Neuron (in vitro differentiated cells): ENCODE measurements at regions not wholly inside any gene's neighbourhood (a gene's known extent, or its start where the extent isn't known, plus 50 kb on each side); places are given as distances from the start of the nearest gene placed in this dataset.
A peak's percentile ranks its signal among the peaks of the same experiment; 100 is the strongest.

Source experiments
- H2AFZ ChIP-seq: one replicate; pipeline ENCODE4 v1.6.1; 2013; ENCODE audit warnings: low read depth, mild to moderate bottlenecking, inconsistent platforms, low read length, moderate library complexity
- H3K27me3 ChIP-seq: one replicate; pipeline ENCODE4 v1.6.1; 2013; ENCODE audit warnings: low read length; ENCODE audit not compliant: insufficient read depth
- H3K36me3 ChIP-seq: one replicate; pipeline ENCODE4 v1.6.1; 2013; ENCODE audit warnings: low read length; ENCODE audit not compliant: insufficient read depth
- H3K4me1 ChIP-seq: one replicate; pipeline ENCODE4 v1.6.1; 2013; ENCODE audit warnings: low read length; ENCODE audit not compliant: insufficient read depth
- H3K4me3 ChIP-seq: 2 replicates; pipeline ENCODE4 v1.5.1; 2013; ENCODE audit warnings: mild to moderate bottlenecking, low read length, moderate library complexity
- H3K9me3 ChIP-seq: one replicate; pipeline ENCODE4 v1.6.1; 2013; ENCODE audit warnings: low read length

DNA sequence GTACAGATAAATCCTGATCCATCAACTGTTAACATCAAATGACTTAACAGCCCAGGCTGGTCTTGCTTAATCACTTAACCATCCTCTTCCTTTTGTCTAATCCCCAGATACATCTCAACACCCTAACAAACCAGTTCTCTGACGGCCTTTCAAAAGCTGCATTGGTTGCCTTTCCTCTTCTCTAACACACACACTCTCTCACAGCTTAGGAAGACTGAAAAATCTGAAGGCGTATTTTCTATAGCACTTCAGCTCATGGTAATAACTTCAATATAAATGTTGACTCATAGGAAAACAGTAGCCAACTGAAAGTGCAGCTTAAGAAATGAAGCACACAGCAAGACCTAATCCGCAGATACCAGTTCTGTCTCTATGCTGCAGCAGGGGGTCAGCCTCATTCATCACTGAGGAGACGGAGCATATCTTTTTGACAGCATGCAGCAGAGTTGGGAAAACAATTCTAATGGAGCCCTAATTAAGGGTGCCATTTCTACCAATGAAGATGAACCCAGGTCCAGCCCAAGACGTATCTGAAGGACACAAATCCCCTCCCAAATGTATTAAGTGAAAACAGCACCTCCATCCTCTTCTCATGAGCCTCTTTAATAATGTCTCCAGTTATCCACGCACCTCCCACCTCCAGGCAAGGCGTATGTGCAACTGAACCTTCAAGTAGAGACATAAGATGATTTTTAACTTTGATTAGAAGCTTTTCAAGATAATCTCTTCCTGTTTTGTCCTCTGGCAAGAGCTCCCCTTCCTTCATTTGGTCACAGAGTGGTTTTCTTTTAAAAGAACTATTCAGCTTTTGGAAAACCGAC is 211.7 kb upstream of the NFE2L3 start:
- no peaks in the 10 kb centered on the region for H3K36me3 ChIP-seq
- no peaks in the 10 kb centered on the region for H3K9me3 ChIP-seq
- H3K4me3 ChIP-seq = no peak overlapping the region
- no peak overlapping the region for H2AFZ ChIP-seq
- H3K27me3 ChIP-seq = peaks cover 14% of the 10 kb centered on the region
- H3K4me1 ChIP-seq = no peaks in the 10 kb centered on the region

GRCh38 chr7:25944777-25945515 is 207.1 kb upstream of the NFE2L3 start:
- Histone ChIP-seq H2AFZ (no peak overlapping the region), H3K36me3 (no peaks in the 10 kb centered on the region), H3K4me1 (peaks cover under 1% of the 10 kb centered on the region), H3K27me3 (peaks cover 41% of the 10 kb centered on the region), H3K4me3 (no peak overlapping the region), H3K9me3 (no peaks in the 10 kb centered on the region)

- no peak overlapping the region for H3K4me3 ChIP-seq
- no peak overlapping the region for H2AFZ ChIP-seq
- H3K36me3 ChIP-seq = no peaks in the 10 kb centered on the region
- H3K4me1 ChIP-seq = peaks cover 4% of the 10 kb centered on the region
- no peaks in the 10 kb centered on the region for H3K9me3 ChIP-seq
- H3K27me3 ChIP-seq = peaks cover 44% of the 10 kb centered on the region
Observed at GRCh38 chr7:25945608-25946007, 206.4 kb upstream of the NFE2L3 start.

DNA sequence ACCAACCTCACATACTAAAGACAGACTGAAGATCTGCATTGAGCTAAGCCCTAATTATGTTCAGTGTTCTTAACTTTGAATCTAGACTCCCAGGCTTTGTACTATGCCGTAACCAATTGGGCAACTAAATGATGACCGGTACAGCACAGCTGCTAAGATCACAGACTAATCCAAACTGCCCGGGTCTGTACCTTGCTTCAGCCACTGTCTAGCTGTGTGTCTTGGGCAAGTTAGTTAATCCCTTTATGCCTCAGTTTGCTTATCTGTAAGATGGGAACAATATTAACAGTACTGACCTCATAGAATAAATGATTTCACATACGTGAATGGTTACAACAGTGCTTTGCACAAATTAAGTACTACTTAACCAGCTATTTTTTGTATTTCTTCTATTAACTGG is 205.8 kb upstream of the NFE2L3 start:
- H2AFZ ChIP-seq = no peak overlapping the region
- no peaks in the 10 kb centered on the region for H3K36me3 ChIP-seq
- H3K27me3 ChIP-seq = peaks cover 46% of the 10 kb centered on the region
- no peaks in the 10 kb centered on the region for H3K9me3 ChIP-seq
- no peak overlapping the region for H3K4me3 ChIP-seq
- peaks cover 7% of the 10 kb centered on the region for H3K4me1 ChIP-seq

DNA sequence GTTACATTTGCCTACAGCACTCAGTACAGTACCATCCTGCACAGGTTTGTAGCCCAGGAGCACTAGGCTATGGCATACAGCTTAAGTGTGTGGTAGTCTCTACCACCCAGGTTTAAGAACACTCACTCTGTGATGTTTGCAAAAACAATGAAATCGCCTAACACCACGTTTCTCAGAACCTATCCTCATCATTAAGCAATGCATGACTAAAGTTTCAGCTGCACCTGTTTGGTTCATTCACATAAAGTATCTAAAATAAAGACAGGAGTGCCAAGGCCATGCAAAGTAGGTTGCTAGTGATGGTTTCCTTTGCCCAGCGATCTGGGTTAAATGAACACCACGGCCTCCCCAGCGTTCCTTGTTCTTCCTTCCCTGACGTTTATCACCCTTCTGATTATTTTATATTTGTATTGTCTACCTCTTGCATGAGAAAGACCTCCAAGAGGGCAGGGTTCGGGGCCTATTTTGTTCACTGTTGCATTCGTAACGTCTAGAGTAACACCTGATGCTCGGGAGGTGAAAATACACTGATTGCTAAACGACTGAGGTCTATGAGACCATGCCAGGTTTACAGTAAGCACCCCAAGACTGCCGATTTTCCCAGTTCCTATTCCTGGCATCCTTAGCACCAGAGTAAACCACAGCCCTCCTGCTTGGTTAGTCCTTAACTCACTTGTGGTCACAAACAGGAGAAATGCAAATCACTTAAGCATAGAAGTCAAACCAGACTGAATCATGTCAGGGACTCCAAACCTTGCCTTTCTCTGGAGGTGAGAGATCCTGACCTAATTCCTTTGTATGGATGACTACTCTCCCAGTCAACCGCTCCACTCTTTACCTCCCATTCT is 204.1 kb upstream of the NFE2L3 start:
- H3K9me3 ChIP-seq = no peaks in the 10 kb centered on the region
- no peaks in the 10 kb centered on the region for H3K36me3 ChIP-seq
- H3K27me3 ChIP-seq = peaks cover 62% of the 10 kb centered on the region
- H3K4me3 ChIP-seq = no peak overlapping the region
- peaks cover 7% of the 10 kb centered on the region for H3K4me1 ChIP-seq
- H2AFZ ChIP-seq = no peak overlapping the region

GRCh38 chr7:25949736-25950487 is 202.1 kb upstream of the NFE2L3 start:
- Histone ChIP-seq H3K27me3 (peaks cover 73% of the 10 kb centered on the region), H3K36me3 (no peaks in the 10 kb centered on the region), H3K4me1 (peaks cover 7% of the 10 kb centered on the region), H3K9me3 (peaks cover 2% of the 10 kb centered on the region), H3K4me3 (no peak overlapping the region), H2AFZ (no peak overlapping the region)

DNA sequence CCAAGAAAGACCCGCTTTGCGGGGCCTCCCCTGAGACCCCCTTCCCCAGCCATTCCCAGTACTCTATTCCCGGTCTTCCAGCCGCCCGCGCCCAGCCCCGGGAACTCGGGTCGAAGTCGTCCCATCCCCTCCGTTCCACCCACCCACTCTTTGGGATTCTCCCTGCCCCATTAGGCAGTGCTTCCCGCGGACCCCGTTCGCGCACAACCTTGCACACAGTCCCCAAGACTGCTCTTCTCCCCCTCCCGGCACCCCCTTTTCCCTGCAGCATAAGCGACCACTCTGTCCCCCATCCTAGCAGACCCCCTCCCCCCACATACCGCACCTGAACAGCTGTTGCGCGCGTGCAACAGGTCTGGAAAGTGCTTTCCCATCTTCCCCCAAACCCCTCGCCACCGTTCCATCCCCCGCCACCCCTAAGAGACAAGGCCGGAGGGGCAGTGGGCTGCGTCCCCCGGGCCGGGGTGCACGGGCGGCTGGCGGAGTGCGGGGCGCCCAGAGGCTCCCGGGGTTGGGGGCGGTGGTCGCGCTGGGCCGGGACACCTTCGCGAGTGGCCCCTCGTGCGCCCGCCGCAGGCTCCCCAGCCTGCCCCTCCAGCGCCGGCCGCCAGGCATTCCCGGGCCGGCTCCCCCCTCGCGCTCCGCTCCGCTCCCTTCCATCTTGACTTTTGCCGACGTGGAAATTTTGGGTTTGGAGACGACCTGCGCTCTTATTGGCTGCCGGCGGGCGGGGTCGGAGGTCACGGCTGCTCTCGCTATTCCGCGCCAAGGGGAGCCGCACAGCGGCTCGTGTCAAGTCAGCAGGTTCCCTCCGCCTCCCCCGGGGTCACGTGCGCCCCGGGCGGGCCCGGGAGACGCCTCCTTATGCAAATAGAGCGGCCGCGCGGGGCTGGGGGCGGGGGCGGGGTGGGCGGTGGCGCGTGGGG is 201.2 kb upstream of the NFE2L3 start:
- Histone ChIP-seq H3K4me3 (peak overlapping the region; percentile 39), H3K4me1 (peaks cover 7% of the 10 kb centered on the region), H3K9me3 (peaks cover 2% of the 10 kb centered on the region), H2AFZ (peak overlapping the region; percentile 63), H3K36me3 (no peaks in the 10 kb centered on the region), H3K27me3 (peaks cover 66% of the 10 kb centered on the region)

DNA sequence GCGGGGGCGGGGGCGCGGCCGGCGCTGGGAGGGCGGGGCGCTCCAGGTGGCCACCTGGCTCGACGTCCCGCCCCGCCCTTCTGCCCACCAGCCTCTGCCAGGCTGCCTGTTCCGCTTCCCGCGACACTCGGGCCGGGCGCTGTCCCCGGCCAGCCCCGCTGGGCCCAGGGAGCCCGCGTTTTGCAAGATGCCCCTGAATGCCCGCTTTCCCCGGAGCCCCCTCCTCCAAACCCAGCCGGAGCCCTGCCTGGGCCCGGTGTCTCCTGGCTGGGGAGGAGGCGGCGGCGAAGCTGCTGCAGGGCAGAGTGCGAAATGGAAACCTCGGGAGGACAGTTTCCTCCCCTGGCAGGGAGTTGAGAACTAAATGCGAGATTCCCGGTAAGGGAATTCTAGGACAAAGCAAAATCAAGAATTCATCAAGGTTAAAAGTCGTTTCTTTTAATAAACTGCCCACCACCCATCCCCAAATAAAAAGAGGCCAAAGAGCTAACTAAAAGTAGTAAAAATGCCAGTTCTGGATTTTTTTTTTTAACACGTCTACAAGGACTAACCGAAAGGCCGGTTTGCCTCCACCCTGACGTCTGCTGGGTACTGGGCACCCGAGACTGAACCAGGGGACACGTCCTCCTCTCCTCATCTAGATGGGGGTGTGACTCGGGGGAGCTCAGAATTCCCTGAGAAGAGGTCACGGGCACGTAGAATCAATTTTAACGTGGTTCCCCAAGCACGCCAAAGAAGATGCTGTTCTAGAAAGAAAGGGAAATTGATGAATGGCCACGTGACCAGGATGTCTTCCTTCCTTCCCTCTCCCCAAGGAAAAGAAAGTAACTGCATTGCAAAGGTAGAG is 200.4 kb upstream of the NFE2L3 start:
- no peak overlapping the region for H2AFZ ChIP-seq

DNA sequence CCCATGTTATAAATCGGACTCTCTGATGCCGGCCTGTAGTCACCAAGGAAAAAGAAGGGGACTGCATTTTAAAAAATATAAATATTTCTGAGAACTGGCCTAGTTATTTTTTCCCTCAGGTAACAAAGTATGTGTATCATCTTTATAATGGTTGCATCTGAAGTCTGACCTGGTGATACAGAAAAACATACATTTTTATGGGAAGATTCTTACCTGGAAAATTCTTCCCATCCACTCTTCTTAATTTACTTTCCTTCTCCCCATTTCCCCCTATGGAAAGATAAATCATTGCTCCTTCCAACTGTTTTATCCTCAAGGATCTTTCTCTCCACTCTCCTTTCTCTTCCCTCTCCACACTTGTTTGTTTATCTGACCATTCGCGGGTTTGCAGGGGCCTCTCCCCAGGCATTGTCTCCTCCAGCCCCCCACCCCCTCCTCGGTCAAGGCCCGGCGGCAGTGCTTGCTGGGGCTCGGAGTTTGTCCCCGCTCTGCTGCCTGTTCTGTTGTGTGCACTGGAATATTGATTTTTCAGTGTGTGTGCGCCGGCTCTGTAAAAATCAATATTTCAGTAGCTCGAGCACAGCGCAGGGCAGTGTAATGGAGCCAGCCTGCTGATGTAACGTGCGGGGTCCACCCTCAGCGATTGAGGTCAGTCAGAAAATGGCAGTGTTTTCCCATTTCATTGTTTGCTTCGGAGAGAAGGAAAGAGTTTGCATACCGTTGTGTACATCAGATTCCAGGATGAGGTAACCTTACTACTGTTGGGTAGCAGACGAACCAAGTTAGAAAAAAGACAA is 199.5 kb upstream of the NFE2L3 start:
- H3K4me3 ChIP-seq = no peak overlapping the region
- H3K9me3 ChIP-seq = peaks cover 2% of the 10 kb centered on the region
- no peak overlapping the region for H2AFZ ChIP-seq
- peaks cover 61% of the 10 kb centered on the region for H3K27me3 ChIP-seq
- no peaks in the 10 kb centered on the region for H3K36me3 ChIP-seq
- peaks cover 7% of the 10 kb centered on the region for H3K4me1 ChIP-seq

More for the DNA sequence above, 200.4 kb upstream of the NFE2L3 start:
- Histone ChIP-seq H3K36me3 (no peaks in the 10 kb centered on the region), H3K27me3 (peaks cover 60% of the 10 kb centered on the region), H3K9me3 (peaks cover 2% of the 10 kb centered on the region), H3K4me1 (peaks cover 7% of the 10 kb centered on the region), H3K4me3 (peak overlapping the region; percentile 33)

GRCh38 chr7:25953859-25954258 is 198.1 kb upstream of the NFE2L3 start:
- Histone ChIP-seq H3K27me3 (peaks cover 51% of the 10 kb centered on the region), H3K4me1 (peaks cover 7% of the 10 kb centered on the region), H3K4me3 (no peak overlapping the region), H3K36me3 (no peaks in the 10 kb centered on the region), H3K9me3 (peaks cover 2% of the 10 kb centered on the region), H2AFZ (no peak overlapping the region)
